ENCODE measurements at regions not wholly inside any gene's neighbourhood (a gene's known extent, or its start where the extent isn't known, plus 50 kb on each side); places are given as distances from the start of the nearest gene placed in this dataset.

DNA sequence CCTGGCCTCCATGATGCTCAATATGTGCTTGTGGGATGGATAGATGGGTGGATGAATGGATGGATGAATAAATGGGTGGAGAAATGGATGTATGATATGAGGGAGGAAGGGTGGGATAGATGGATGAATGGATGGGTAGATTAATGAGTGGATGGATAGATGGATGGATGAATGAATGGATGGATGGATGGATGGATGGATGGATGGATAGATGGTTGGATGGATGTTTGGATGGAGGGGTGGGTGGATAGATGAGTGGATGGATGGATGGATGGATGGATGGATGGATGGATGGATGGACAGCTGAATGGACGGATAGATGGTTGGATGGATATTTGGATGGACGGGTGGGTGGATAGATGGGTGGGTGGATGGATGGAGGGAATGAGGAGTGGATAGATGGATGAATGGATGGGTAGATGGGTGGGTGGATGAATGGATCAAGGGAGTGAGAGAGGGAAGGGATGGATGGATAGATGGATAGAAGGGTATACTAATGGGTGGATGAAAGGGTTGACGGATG is 139.4 kb downstream of the CEBPB start:
- TF ChIP-seq POLR2A (IDR thresholded peaks at IDR 0.05; ENCODE audit: low read length) (no peak), GATA1 (IDR thresholded peaks at IDR 0.05; ENCODE audit: low read depth, low read length) (no peak)
